Ascending aorta (tissue), 2 donors: ENCODE measurements at regions not wholly inside any gene's neighbourhood (a gene's known extent, or its start where the extent isn't known, plus 50 kb on each side); places are given as distances from the start of the nearest gene placed in this dataset.

ENCODE experiments used
- DNase-seq, 2 donors: peaks; one replicate each; pipeline ENCODE4 v3.0.0-alpha.2; 2019; ENCODE audit warnings: low spot score in 2 of 2
- H3K27ac ChIP-seq, 2 donors: fragments of 200-600 bp; sonication (generic); one replicate each; pipeline ENCODE4 v1.5.1; 2016 to 2017; ENCODE audit warnings: mild to moderate bottlenecking in 1 of 2
- H3K27me3 ChIP-seq: fragments of 200-600 bp; sonication (generic); one replicate; pipeline ENCODE4 v1.5.1; 2017
- H3K36me3 ChIP-seq, 2 donors: fragments of 200-600 bp; sonication (generic); one replicate each; pipeline ENCODE4 v1.5.1; 2016
- H3K4me1 ChIP-seq, 2 donors: fragments of 200-600 bp; sonication (generic); one replicate each; pipeline ENCODE4 v1.5.1; 2016 to 2017; ENCODE audit warnings: mild to moderate bottlenecking in 1 of 2
- H3K4me3 ChIP-seq, 2 donors: fragments of 200-600 bp; sonication (generic); one replicate each; pipeline ENCODE4 v1.5.1; 2016 to 2017; ENCODE audit warnings: mild to moderate bottlenecking in 1 of 2
- H3K9me3 ChIP-seq, 2 donors: fragments of 200-600 bp; sonication (generic); one replicate each; pipeline ENCODE4 v1.5.1; 2016
- CTCF ChIP-seq, 3 experiments: fragments of 200-600 bp in 2 of 3; fragments of 450-650 bp in 1 of 3; sonication (generic) in 2 of 3; IDR thresholded peaks; one replicate each; pipeline ENCODE4 v1.5.1; 2016 to 2019; ENCODE audit warnings: antibody characterized with exemption in 3 of 3, mild to moderate bottlenecking in 1 of 3, moderate library complexity in 1 of 3
- intact Hi-C: fragments of 100-400 bp; cut with DNase I; formaldehyde crosslinking; loops from one replicate; pipeline ENCODE4 v1.15.1; 2023

GRCh38 chr5:74258314-74258665 lies 382.2 kb downstream of the ENC1 start:
- TF ChIP-seq CTCF (IDR thresholded peaks at IDR 0.05) = no peak
- no peak overlapping the region for H3K4me3 ChIP-seq
- H3K36me3 ChIP-seq = no peaks in the 10 kb centered on the region
- DNase-seq = no peak
- no peaks in the 10 kb centered on the region for H3K27me3 ChIP-seq
- H3K4me1 ChIP-seq = no peaks in the 10 kb centered on the region
- H3K27ac ChIP-seq = no peak overlapping the region
- intact Hi-C loops = no loop called here
- H3K9me3 ChIP-seq = no peaks in the 10 kb centered on the region

GRCh38 chr5:74257645-74258313 lies 382.7 kb downstream of the ENC1 start:
- Histone ChIP-seq H3K27me3 (no peaks in the 10 kb centered on the region), H3K4me1 (no peaks in the 10 kb centered on the region), H3K4me3 (no peak overlapping the region), H3K9me3 (no peaks in the 10 kb centered on the region), H3K36me3 (no peaks in the 10 kb centered on the region), H3K27ac (peak overlapping the region in 1 of 2 donors; percentile 34)
- peak in 1 of 2 donors; percentile 69 for DNase-seq
- intact Hi-C loops = no loop called here
- TF ChIP-seq CTCF (IDR thresholded peaks at IDR 0.05) = no peak

GRCh38 chr5:74257060-74257527 lies 383.4 kb downstream of the ENC1 start:
- H3K27ac ChIP-seq = peak overlapping the region in 1 of 2 donors; percentile 34
- no peak for TF ChIP-seq CTCF (IDR thresholded peaks at IDR 0.05)
- intact Hi-C loops = no loop called here

GRCh38 chr5:74255692-74256392 lies 384.7 kb downstream of the ENC1 start:
- Histone ChIP-seq H3K9me3 (no peaks in the 10 kb centered on the region), H3K36me3 (no peaks in the 10 kb centered on the region), H3K27me3 (no peaks in the 10 kb centered on the region), H3K27ac (no peak overlapping the region), H3K4me3 (no peak overlapping the region), H3K4me1 (no peaks in the 10 kb centered on the region)
- intact Hi-C loops = no loop called here
- TF ChIP-seq CTCF (IDR thresholded peaks at IDR 0.05) = no peak
- no peak for DNase-seq

More at GRCh38 chr5:74257060-74257527, 383.4 kb downstream of the ENC1 start:
- H3K4me3 ChIP-seq = no peak overlapping the region
- H3K4me1 ChIP-seq = no peaks in the 10 kb centered on the region
- H3K36me3 ChIP-seq = no peaks in the 10 kb centered on the region
- H3K27me3 ChIP-seq = no peaks in the 10 kb centered on the region
- no peak for DNase-seq
- H3K9me3 ChIP-seq = no peaks in the 10 kb centered on the region

GRCh38 chr5:74254257-74254656 lies 386.3 kb downstream of the ENC1 start:
- Histone ChIP-seq H3K9me3 (no peaks in the 10 kb centered on the region), H3K27me3 (no peaks in the 10 kb centered on the region), H3K36me3 (no peaks in the 10 kb centered on the region), H3K27ac (no peak overlapping the region), H3K4me1 (no peaks in the 10 kb centered on the region), H3K4me3 (no peak overlapping the region)
- no peak for TF ChIP-seq CTCF (IDR thresholded peaks at IDR 0.05)
- no peak for DNase-seq
- intact Hi-C loops = no loop called here
